ENCODE measurements at regions not wholly inside any gene's neighbourhood (a gene's known extent, or its start where the extent isn't known, plus 50 kb on each side); places are given as distances from the start of the nearest gene placed in this dataset.
"Not testable (repeated sequence)": the region's sequence is repeated elsewhere in the genome, so short reads cannot be mapped to it uniquely, and the experiment has no call there.

DNA sequence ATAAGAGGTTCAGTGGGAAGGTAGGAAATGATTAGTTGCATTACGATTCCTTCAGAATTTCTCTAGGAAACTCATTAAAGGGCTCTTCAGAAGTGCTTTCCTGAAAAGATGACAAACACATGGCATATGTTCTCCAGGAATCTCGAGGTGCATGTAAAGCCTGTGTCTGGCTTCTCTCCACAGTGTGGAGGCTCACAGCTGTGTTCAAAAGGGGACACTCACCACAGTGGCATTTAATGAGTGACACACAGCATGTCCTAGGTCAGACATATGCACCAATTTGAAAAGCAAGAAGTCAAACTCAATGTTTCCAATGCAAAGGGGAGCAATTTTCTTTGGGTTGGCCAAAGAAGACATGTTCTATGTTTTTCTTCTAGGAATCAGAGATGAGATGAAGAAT lies 976.9 kb downstream of the MAT2B start:
- DNase-seq (ENCODE audit: low spot score in 2 of 2) (no peak), ATAC-seq (no peak)
- Mint-ChIP-seq H3K36me3 (no peaks in the 10 kb centered on the region), H3K4me3 (no peak overlapping the region), H3K27ac (no peak overlapping the region), H3K4me1 (no peaks in the 10 kb centered on the region), H3K9me3 (peaks cover 7% of the 10 kb centered on the region)

DNA sequence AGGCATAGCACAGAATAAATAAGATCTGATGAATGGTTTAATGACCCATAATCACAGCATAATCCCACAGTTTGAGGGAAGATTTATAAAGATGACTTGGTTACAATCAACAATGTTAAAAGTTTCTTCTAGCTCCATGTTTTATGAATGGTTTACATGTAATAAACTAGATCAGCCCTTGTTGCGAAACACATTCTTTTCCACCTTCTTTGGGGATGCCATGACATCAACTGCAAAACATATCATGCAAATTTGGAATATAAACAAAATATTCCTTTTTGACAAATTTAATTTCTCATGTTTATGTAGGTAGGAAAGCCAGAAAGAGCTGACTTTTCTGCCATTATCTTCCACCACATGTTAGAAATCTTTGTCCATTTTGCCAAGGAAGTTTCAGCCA lies 979.5 kb downstream of the MAT2B start:
- H3K27ac Mint-ChIP-seq, result no peak overlapping the region
- peaks cover 10% of the 10 kb centered on the region for H3K9me3 Mint-ChIP-seq
- no peak overlapping the region for H3K4me3 Mint-ChIP-seq
- DNase-seq (ENCODE audit: low spot score in 2 of 2), result no peak
- H3K36me3 Mint-ChIP-seq, result no peaks in the 10 kb centered on the region
- ATAC-seq, result no peak
- no peaks in the 10 kb centered on the region for H3K4me1 Mint-ChIP-seq

DNA sequence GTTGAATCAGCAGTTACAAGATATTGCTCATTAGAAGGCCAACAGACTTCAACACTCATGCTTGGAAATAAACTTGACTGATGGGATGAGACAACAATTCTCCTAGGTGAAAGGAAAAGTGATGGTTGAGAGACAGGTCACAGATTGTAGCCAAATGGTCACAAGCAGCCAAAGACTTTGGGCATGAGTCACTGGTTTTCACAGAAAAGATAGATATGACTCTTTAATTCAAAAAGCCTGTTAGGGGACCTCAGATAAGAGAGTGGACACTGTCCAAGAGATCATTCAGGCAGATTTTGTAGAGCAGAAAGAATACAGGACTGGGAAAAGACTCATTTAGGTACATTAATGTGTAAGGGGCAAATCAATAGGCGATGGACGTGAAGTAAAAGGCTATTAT lies 982.5 kb downstream of the MAT2B start:
- no peaks in the 10 kb centered on the region for H3K36me3 Mint-ChIP-seq
- no peak overlapping the region for H3K27ac Mint-ChIP-seq
- H3K4me1 Mint-ChIP-seq, result no peaks in the 10 kb centered on the region
- DNase-seq (ENCODE audit: low spot score in 2 of 2), result no peak
- no peak for ATAC-seq
- H3K9me3 Mint-ChIP-seq, result peaks cover 6% of the 10 kb centered on the region
- no peak overlapping the region for H3K4me3 Mint-ChIP-seq

GRCh38 chr5:164497311-164498064 lies 992.1 kb downstream of the MAT2B start:
- ATAC-seq (no peak), DNase-seq (ENCODE audit: low spot score in 2 of 2) (no peak)
- Mint-ChIP-seq H3K36me3 (no peaks in the 10 kb centered on the region), H3K27ac (no peak overlapping the region), H3K9me3 (peaks cover 5% of the 10 kb centered on the region), H3K4me1 (no peaks in the 10 kb centered on the region), H3K4me3 (no peak overlapping the region)

- H3K36me3 Mint-ChIP-seq, result no peaks in the 10 kb centered on the region
- no peak overlapping the region for H3K27ac Mint-ChIP-seq
- no peak for ATAC-seq
- no peak for DNase-seq (ENCODE audit: low spot score in 2 of 2)
- no peak overlapping the region for H3K4me3 Mint-ChIP-seq
- no peaks in the 10 kb centered on the region for H3K4me1 Mint-ChIP-seq
- peaks cover 4% of the 10 kb centered on the region for H3K9me3 Mint-ChIP-seq
Observed at GRCh38 chr5:164498438-164498837, 993.0 kb downstream of the MAT2B start.

- Mint-ChIP-seq H3K4me1 (no peaks in the 10 kb centered on the region), H3K27ac (no peak overlapping the region), H3K4me3 (no peak overlapping the region), H3K9me3 (no peaks in the 10 kb centered on the region), H3K36me3 (no peaks in the 10 kb centered on the region)
- DNase-seq (ENCODE audit: low spot score in 2 of 2) (no peak), ATAC-seq (no peak)
Observed at GRCh38 chr5:164500856-164501255, 995.4 kb downstream of the MAT2B start.

GRCh38 chr5:164501344-164501743 lies 995.9 kb downstream of the MAT2B start:
- no peak for DNase-seq (ENCODE audit: low spot score in 2 of 2)
- Mint-ChIP-seq H3K4me1 (no peaks in the 10 kb centered on the region), H3K36me3 (no peaks in the 10 kb centered on the region), H3K4me3 (no peak overlapping the region), H3K9me3 (no peaks in the 10 kb centered on the region), H3K27ac (no peak overlapping the region)
- no peak for ATAC-seq

GRCh38 chr5:164504141-164504772 lies 998.8 kb downstream of the MAT2B start:
- DNase-seq (ENCODE audit: low spot score in 2 of 2), result no peak
- Mint-ChIP-seq H3K4me3 (no peak overlapping the region), H3K4me1 (no peaks in the 10 kb centered on the region), H3K36me3 (no peaks in the 10 kb centered on the region), H3K9me3 (no peaks in the 10 kb centered on the region), H3K27ac (no peak overlapping the region)
- ATAC-seq, result no peak

DNA sequence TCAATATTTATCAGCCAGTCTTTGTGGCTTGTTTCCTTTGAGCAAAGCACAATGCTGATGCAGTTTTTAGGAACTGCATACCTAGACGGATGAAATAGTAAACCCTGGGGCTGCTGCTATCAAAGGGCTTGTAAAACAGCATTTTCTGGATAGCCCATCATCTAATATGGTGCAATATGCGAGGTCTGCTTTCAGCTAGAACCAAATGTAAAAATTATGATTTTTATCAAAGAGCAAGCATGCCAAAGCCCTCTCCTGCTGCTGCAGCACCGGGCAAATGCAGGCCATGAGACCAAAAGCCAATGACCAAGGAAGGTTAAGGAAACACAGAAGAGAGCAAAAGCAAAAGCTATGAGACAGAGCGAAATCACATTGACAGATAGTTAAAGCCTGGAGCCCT lies 1000.4 kb downstream of the MAT2B start:
- no peak for DNase-seq (ENCODE audit: low spot score in 2 of 2)
- Mint-ChIP-seq H3K27ac (no peak overlapping the region), H3K4me3 (no peak overlapping the region), H3K36me3 (no peaks in the 10 kb centered on the region), H3K9me3 (no peaks in the 10 kb centered on the region), H3K4me1 (no peaks in the 10 kb centered on the region)
- no peak for ATAC-seq

DNA sequence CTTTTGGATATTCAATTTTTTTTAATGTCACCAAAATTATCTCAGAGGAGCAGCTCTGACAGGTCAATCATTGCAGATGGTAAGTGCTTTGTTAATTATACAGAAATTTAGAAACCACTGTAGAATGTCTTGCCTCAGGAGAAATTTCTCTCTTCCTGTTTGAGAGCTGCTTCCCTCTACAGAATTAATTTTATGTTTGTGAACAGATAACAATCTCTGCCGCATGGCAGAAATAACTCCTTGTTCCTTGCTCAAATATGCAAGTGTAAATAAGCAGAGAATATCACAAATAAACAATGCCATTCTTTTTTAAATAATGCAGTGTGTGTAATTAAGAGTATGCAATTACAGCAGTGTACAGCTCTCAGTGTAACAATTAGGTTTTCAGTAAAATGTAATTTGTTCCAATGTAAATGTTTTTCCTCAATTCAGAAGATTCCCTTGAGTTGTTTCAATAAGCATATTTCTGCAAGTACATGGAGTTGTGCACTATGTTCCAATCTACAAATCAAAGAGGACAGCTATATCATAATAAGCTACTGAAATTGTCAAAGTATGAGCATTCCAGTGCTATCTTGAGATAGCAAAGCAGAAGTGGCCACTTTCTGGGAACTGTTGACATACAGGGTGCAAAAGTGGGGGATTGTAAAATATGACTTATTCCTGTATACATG lies 1012.8 kb downstream of the MAT2B start:
- Mint-ChIP-seq H3K27ac (no peak overlapping the region), H3K9me3 (peaks cover 7% of the 10 kb centered on the region), H3K4me1 (no peaks in the 10 kb centered on the region), H3K36me3 (no peaks in the 10 kb centered on the region), H3K4me3 (no peak overlapping the region)
- ATAC-seq, result no peak
- DNase-seq (ENCODE audit: low spot score in 2 of 2), result no peak

DNA sequence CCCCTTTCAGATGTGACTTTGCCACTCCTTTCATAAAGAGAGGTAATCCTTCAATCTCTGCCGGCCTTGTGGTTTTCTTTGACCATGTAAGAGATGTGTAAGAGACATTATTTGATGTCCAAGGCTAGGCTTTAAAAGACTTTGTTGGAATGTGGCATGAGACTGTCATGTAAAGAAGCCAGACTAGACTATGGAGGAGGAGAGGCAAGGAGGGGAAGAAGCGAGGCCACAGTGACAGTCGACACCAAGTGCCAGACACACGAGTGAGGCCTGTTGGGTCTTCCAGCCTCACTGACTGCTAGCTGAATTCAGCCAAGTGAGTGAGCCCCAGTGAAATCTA lies 1013.3 kb downstream of the MAT2B start:
- Mint-ChIP-seq H3K4me1 (no peaks in the 10 kb centered on the region), H3K9me3 (peaks cover 7% of the 10 kb centered on the region), H3K36me3 (no peaks in the 10 kb centered on the region), H3K27ac (no peak overlapping the region), H3K4me3 (no peak overlapping the region)
- ATAC-seq (no peak), DNase-seq (ENCODE audit: low spot score in 2 of 2) (no peak)

DNA sequence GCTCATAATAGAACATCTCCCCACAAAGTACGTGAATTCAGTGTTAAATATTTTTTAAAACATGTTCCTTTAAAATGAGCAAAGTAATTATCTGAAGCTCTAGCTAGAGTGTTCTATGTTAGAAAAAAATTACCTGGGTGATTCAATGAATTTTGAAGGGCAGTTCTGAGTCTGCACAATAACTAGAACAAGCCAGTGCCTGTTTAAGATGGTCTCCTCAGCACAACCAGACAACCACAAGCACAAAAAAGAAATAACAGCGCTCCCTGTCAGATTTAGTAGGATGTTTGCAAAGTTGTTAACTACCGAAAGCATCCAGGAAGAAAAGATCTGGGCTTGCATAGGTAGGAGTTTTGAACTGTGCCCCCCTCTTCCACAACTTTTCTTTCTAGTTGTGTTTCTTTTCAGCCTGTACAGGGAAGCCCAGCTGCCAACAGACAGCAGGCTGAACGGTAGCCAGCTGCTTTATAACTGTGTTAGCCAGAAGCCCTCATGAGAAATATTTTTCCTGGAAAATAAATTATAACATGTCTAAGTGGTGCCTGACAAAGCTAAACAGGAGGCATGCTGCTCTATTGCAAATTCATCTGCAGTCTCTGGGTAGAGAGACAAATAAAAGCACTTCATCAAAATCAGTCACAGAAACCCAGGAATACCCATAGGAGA lies 1026.9 kb downstream of the MAT2B start:
- H3K9me3 Mint-ChIP-seq, result peaks cover 2% of the 10 kb centered on the region

GRCh38 chr5:164533426-164533825 lies 1028.0 kb downstream of the MAT2B start:
- not testable (repeated sequence) for ATAC-seq; H3K36me3 Mint-ChIP-seq; H3K27ac Mint-ChIP-seq; DNase-seq (ENCODE audit: low spot score in 2 of 2); H3K9me3 Mint-ChIP-seq; H3K4me1 Mint-ChIP-seq; H3K4me3 Mint-ChIP-seq

More for the DNA sequence above, 1026.9 kb downstream of the MAT2B start:
- ATAC-seq, result no peak
- DNase-seq (ENCODE audit: low spot score in 2 of 2), result no peak
- H3K27ac Mint-ChIP-seq, result no peak overlapping the region
- no peaks in the 10 kb centered on the region for H3K4me1 Mint-ChIP-seq
- no peak overlapping the region for H3K4me3 Mint-ChIP-seq
- no peaks in the 10 kb centered on the region for H3K36me3 Mint-ChIP-seq

GRCh38 chr5:164540174-164540573 lies 1034.8 kb downstream of the MAT2B start:
- no peak for DNase-seq (ENCODE audit: low spot score in 2 of 2)
- H3K4me3 Mint-ChIP-seq, result no peak overlapping the region
- H3K4me1 Mint-ChIP-seq, result no peaks in the 10 kb centered on the region
- no peaks in the 10 kb centered on the region for H3K9me3 Mint-ChIP-seq
- H3K36me3 Mint-ChIP-seq, result no peaks in the 10 kb centered on the region
- no peak overlapping the region for H3K27ac Mint-ChIP-seq
- no peak for ATAC-seq

DNA sequence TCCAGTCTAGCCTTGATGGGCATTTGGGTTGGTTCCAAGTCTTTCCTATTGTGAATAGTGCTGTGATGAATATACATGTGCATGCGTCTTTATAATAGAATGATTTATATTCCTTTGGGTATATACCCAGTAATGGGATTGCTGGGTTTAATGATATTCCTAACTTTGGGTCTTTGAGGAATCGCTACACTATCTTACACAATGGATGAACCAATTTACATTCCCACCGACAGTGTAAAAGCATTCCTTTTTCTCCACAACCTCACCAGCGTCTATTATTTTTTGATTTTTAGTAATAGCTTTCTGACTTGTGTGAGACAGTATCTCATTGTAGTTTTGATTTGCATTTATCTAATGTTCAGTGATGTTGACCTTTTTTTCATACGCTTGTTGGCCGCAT lies 1040.1 kb downstream of the MAT2B start:
- no peak for ATAC-seq
- DNase-seq (ENCODE audit: low spot score in 2 of 2), result no peak
- Mint-ChIP-seq H3K27ac (no peak overlapping the region), H3K4me1 (no peaks in the 10 kb centered on the region), H3K9me3 (no peaks in the 10 kb centered on the region), H3K36me3 (no peaks in the 10 kb centered on the region), H3K4me3 (no peak overlapping the region)

- Mint-ChIP-seq H3K4me1 (no peaks in the 10 kb centered on the region), H3K36me3 (no peaks in the 10 kb centered on the region), H3K27ac (no peak overlapping the region), H3K9me3 (peaks cover 4% of the 10 kb centered on the region), H3K4me3 (no peak overlapping the region)
- ATAC-seq (no peak), DNase-seq (ENCODE audit: low spot score in 2 of 2) (no peak)
Observed at GRCh38 chr5:164553851-164554250, 1048.4 kb downstream of the MAT2B start.
